Karpas-422 (cell line): ENCODE measurements at regions not wholly inside any gene's neighbourhood (a gene's known extent, or its start where the extent isn't known, plus 50 kb on each side); places are given as distances from the start of the nearest gene placed in this dataset.
"Not testable (repeated sequence)": the region's sequence is repeated elsewhere in the genome, so short reads cannot be mapped to it uniquely, and the experiment has no call there.

ENCODE experiments used
- DNase-seq: peaks from one replicate; pipeline ENCODE4 v3.0.0-alpha.2; 2015
- H2AFZ ChIP-seq: fragments of 200-600 bp; sonication (generic); 2 replicates; pipeline ENCODE4 v1.6.1; 2014; ENCODE audit warnings: antibody characterized with exemption, low read length, mixed read lengths
- H3K27ac ChIP-seq: fragments of 200-600 bp; sonication (generic); 2 replicates; pipeline ENCODE4 v1.5.1; 2014; ENCODE audit warnings: mild to moderate bottlenecking, low read length, moderate library complexity
- H3K27me3 ChIP-seq: fragments of 200-600 bp; sonication (generic); 2 replicates; pipeline ENCODE4 v1.6.1; 2014; ENCODE audit warnings: low read length, mixed read lengths
- H3K36me3 ChIP-seq: fragments of 200-600 bp; sonication (generic); 2 replicates; pipeline ENCODE4 v1.6.1; 2014; ENCODE audit warnings: low read length, mixed read lengths; ENCODE audit not compliant: insufficient read depth
- H3K4me1 ChIP-seq: fragments of 200-600 bp; sonication (generic); 2 replicates; pipeline ENCODE4 v1.6.1; 2014; ENCODE audit warnings: mild to moderate bottlenecking, low read length, mixed read lengths
- H3K4me2 ChIP-seq: fragments of 200-600 bp; sonication (generic); 2 replicates; pipeline ENCODE4 v1.6.1; 2014; ENCODE audit warnings: low read length, low read depth, mild to moderate bottlenecking; ENCODE audit not compliant: poor library complexity, severe bottlenecking
- H3K4me3 ChIP-seq: fragments of 200-600 bp; sonication (generic); 2 replicates; pipeline ENCODE4 v1.5.1; 2014; ENCODE audit warnings: mild to moderate bottlenecking, antibody characterized with exemption, low read length, mixed read lengths
- H3K79me2 ChIP-seq: fragments of 200-600 bp; sonication (generic); 2 replicates; pipeline ENCODE4 v1.6.1; 2014; ENCODE audit warnings: mild to moderate bottlenecking, low read length, mixed read lengths
- H3K9ac ChIP-seq: fragments of 200-600 bp; sonication (generic); 2 replicates; pipeline ENCODE4 v1.6.0; 2014; ENCODE audit warnings: low read length
- H3K9me2 ChIP-seq: fragments of 200-600 bp; sonication (generic), shearing (Covaris generic); replicated peaks from 2 replicates; pipeline ENCODE4 v1.6.0; 2014; ENCODE audit warnings: mild to moderate bottlenecking, low read length, moderate library complexity; ENCODE audit not compliant: insufficient read depth
- H3K9me3 ChIP-seq: fragments of 300-700, 200-600 bp; sonication (generic); 2 replicates; pipeline ENCODE4 v1.6.1; 2014; ENCODE audit warnings: low read length, mixed read lengths
- H4K20me1 ChIP-seq: fragments of 200-600 bp; sonication (generic); 2 replicates; pipeline ENCODE4 v1.6.1; 2014; ENCODE audit warnings: mild to moderate bottlenecking, antibody characterized with exemption, low read length, low read depth; ENCODE audit not compliant: insufficient read depth

DNA sequence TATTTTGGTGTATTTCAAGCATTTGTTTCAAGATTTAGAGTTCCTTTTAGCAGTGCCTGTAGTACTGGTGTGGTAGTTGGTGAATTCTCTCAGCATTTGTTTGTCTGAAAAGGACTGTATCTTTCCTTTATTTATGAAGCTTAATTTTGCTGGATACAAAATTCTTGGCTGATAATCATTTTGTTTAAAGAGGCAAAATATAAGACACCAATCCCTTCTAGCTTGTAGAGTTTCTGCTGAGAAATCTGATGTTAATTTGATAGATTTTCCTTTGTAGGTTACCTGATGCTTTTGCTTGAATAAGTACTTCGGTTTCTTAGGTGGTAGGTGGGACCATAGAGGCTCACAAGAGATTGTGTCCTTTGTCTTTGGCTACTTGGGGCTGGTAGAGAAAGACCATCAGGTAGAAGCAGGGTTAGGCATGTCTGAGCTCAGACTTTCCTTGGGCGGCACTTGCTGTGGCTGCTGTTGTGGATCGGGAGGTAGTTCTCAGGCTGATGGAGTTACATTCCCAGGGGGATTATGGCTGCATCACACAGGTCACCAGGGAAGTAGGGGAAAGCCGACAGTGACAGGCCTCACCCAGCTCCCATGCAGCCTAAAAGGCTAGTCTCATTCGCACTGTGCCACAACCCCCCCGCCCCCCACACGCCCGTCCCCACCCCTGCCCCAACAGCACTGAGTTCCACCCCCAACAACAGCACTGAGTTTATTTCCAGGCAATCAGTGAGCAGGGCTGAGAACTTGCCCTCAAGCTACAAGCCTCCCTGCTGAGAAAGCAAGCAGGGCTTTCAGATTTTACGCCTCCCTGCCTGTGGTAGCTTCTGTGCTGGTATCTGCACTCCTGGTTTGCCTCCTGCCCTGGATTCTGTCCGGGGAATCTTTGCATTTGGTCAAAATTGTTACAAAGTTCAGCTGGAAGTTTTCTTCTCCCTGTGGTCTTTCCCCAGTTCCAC, 127.1 kb upstream of the GLRA1 start:
- H3K27ac ChIP-seq, result no peak overlapping the region
- H3K9ac ChIP-seq, result no peak overlapping the region
- no peaks in the 10 kb centered on the region for H3K9me3 ChIP-seq
- no peaks in the 10 kb centered on the region for H3K36me3 ChIP-seq
- no peaks in the 10 kb centered on the region for H3K27me3 ChIP-seq
- H3K4me1 ChIP-seq, result no peaks in the 10 kb centered on the region
- no peaks in the 10 kb centered on the region; the same call in 1 of the 2 replicates for H3K9me2 ChIP-seq
- no peaks in the 10 kb centered on the region for H4K20me1 ChIP-seq
- H3K4me2 ChIP-seq, result no peak overlapping the region
- no peak overlapping the region for H2AFZ ChIP-seq
- DNase-seq, result no peak
- H3K4me3 ChIP-seq, result no peak overlapping the region
- no peaks in the 10 kb centered on the region for H3K79me2 ChIP-seq

DNA sequence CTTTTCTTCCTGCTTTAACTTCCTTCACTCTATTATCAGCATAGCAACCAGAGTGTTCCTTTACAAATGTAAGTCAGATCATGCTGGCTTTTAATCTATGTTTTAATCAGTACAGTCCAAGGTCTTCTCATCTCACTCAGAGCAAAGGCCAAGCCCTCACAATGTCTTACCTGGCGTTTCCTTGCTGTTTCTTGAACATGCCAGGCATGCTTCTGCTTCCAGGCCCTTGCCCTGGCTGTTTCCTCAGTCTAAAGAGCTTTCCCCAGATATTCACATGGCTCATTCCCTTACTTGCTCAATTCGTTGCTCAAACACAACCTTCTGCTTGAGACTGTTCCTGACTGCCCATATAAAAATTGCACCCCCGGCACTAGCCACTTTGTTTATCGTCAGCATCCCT, 121.7 kb upstream of the GLRA1 start:
- no peak overlapping the region for H3K4me3 ChIP-seq
- no peak overlapping the region for H3K9ac ChIP-seq
- no peaks in the 10 kb centered on the region for H4K20me1 ChIP-seq
- no peak overlapping the region for H2AFZ ChIP-seq
- no peaks in the 10 kb centered on the region for H3K36me3 ChIP-seq
- H3K27me3 ChIP-seq, result no peaks in the 10 kb centered on the region
- H3K4me1 ChIP-seq, result no peaks in the 10 kb centered on the region
- DNase-seq, result no peak
- H3K4me2 ChIP-seq, result no peak overlapping the region
- H3K9me3 ChIP-seq, result no peaks in the 10 kb centered on the region
- H3K9me2 ChIP-seq, result no peaks in the 10 kb centered on the region; the same call in 1 of the 2 replicates
- no peaks in the 10 kb centered on the region for H3K79me2 ChIP-seq
- H3K27ac ChIP-seq, result no peak overlapping the region

DNA sequence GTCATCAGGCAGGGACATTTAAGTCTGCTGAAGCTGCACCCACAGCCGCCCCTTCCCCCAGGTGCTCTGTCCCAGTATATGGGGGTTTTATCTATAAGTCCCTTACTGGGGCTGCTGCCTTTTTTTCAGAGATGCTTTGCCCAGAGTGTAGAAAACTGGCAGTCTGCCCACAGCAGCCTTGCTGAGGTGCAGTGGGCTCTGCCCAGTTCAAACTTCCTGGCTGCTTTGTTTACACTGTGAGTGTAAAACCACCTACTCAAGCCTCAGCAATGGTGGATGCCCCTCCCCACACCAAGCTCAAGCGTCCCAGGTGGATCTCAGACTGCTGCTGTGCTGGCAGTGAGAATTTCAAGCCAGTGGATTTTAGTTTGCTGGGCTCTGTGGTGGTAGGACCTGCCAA, 114.2 kb upstream of the GLRA1 start:
- not testable (repeated sequence) for H3K36me3 ChIP-seq, H3K4me1 ChIP-seq, H3K27ac ChIP-seq, H2AFZ ChIP-seq, H3K79me2 ChIP-seq, H3K9ac ChIP-seq, H3K9me2 ChIP-seq, H3K27me3 ChIP-seq, DNase-seq, H3K4me3 ChIP-seq, H4K20me1 ChIP-seq, H3K9me3 ChIP-seq, H3K4me2 ChIP-seq

DNA sequence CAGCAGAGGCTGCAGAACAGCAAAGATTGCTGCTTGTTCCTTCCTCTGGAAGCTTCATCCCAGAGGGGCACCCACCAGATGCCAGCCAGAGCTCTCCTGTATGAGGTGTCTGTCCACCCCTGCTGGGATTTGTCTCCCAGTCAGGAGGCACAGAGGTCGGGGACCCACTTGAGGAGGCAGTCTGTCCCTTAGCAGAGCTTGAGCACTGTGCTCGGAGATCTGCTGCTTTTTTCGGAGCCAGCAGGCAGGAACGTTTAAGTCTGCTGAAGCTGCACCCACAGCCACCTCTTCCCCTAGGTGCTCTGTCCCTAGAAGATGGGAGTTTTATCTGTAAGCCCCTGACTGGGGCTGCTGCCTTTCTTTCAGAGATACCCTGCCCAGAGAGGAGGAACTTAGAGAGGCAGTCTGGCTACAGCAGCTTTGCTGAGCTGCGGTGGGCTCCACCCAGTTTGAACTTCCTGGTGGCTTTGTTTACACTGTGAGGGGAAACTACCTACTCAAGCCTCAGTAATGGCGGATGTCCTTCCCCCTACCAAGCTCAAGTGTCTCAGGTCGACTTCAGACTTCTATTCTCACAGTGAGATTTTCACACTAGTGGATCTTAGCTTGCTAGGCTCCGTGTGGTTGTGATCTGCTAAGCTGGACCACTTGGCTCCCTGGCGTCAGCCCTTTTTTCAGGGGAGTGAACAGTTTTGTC, 101.8 kb upstream of the GLRA1 start:
- not testable (repeated sequence) for H3K27me3 ChIP-seq, H3K4me3 ChIP-seq, H3K9me3 ChIP-seq, H4K20me1 ChIP-seq, H3K27ac ChIP-seq, H3K4me2 ChIP-seq, H3K9ac ChIP-seq, H3K79me2 ChIP-seq, H3K36me3 ChIP-seq, H2AFZ ChIP-seq, H3K4me1 ChIP-seq, H3K9me2 ChIP-seq, DNase-seq

DNA sequence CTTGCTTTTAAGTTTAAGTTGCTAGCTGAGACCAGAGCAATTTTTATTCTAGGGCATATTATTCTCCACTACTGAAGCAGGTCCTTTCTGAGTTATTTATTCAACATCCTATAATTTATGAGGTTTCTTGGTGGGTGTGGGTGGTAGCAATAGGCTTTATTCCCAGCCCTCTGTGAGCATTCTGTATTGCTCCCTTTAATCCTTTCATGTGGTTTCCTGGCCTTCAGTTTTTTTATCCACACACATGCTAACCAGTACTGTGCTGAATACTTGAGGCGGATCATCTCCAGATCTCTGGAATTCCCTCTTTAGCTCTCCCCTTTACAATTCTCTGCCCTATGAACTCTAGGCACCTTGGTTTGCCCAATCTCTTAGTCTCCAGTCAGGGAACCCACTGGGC, 91.8 kb upstream of the GLRA1 start:
- no peak for DNase-seq
- no peaks in the 10 kb centered on the region for H3K4me1 ChIP-seq
- H3K4me2 ChIP-seq, result no peak overlapping the region
- H3K9me3 ChIP-seq, result no peaks in the 10 kb centered on the region
- no peak overlapping the region for H3K4me3 ChIP-seq
- no peak overlapping the region for H2AFZ ChIP-seq
- H3K27ac ChIP-seq, result no peak overlapping the region
- no peaks in the 10 kb centered on the region for H3K36me3 ChIP-seq
- no peaks in the 10 kb centered on the region for H3K9me2 ChIP-seq
- no peaks in the 10 kb centered on the region for H3K79me2 ChIP-seq
- no peak overlapping the region for H3K9ac ChIP-seq
- H3K27me3 ChIP-seq, result no peaks in the 10 kb centered on the region
- no peaks in the 10 kb centered on the region for H4K20me1 ChIP-seq

DNA sequence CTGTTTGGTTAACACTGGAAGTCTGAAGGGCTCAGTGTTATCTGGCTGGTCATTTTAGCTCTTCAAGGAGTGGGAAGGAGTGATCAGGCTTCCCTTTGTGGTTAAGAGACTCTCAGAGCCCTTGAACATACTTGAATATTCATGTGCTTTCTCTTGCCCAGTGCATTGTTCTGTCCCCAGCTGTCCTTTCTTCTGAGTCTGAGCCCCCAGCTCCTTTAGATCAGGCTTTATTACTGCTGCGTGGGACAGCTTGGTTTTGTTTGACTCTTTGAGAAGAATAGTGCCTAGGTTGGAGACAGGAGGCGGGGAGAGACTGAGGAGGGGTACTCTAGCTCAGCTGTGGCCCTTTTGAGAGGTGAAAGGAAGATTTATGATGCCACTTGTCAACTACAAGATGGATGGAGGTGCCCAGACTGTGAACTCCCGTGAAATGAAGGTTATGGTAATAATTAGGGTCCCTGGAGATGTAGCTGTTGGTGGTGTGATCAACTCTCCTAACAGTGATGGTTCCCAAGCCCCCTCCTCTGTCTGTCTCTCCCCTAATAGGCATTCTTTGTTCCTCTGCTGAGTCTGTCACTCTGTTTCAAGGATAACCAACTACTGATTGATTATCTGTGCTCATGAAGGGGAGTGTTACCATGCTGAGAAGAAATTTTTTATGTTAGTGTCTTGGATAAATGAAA, 83.1 kb upstream of the GLRA1 start:
- Histone ChIP-seq H3K79me2 (no peaks in the 10 kb centered on the region), H3K9me2 (no peaks in the 10 kb centered on the region), H3K4me1 (no peaks in the 10 kb centered on the region), H3K9me3 (no peaks in the 10 kb centered on the region), H2AFZ (no peak overlapping the region), H3K36me3 (no peaks in the 10 kb centered on the region), H3K9ac (no peak overlapping the region), H3K27me3 (no peaks in the 10 kb centered on the region), H4K20me1 (no peaks in the 10 kb centered on the region), H3K27ac (no peak overlapping the region), H3K4me2 (no peak overlapping the region), H3K4me3 (no peak overlapping the region)
- DNase-seq, result no peak

DNA sequence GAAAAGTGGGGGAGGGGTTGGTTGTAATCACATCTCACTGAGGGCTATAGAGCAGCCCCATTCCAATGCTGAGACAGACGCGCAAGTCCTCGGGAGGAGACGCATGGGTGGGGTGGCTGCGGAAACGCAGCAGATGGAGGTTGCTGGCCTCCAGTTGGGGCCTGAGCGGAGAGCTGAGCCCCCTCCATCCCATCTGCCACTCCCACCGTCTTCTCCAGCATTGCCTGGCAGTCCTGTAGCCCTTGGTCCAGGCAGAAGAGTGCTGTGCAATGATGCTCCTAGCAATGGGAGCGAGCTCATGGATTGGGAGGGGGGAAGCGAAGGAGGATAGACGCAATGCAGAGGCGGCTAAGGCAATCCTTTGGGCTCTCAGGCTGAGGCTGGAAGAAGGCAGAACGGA, 79.4 kb upstream of the GLRA1 start:
- no peaks in the 10 kb centered on the region for H3K36me3 ChIP-seq

More for the DNA sequence above, 79.4 kb upstream of the GLRA1 start:
- H3K79me2 ChIP-seq, result no peaks in the 10 kb centered on the region
- no peaks in the 10 kb centered on the region for H3K27me3 ChIP-seq
- DNase-seq, result no peak
- H3K9me3 ChIP-seq, result no peaks in the 10 kb centered on the region
- H3K9me2 ChIP-seq, result no peaks in the 10 kb centered on the region
- no peaks in the 10 kb centered on the region for H3K4me1 ChIP-seq
- no peak overlapping the region for H3K4me3 ChIP-seq
- H4K20me1 ChIP-seq, result no peaks in the 10 kb centered on the region
- H2AFZ ChIP-seq, result no peak overlapping the region
- no peak overlapping the region for H3K27ac ChIP-seq
- no peak overlapping the region for H3K4me2 ChIP-seq
- H3K9ac ChIP-seq, result no peak overlapping the region
